AG09309 (cell line): ENCODE measurements at regions not wholly inside any gene's neighbourhood (a gene's known extent, or its start where the extent isn't known, plus 50 kb on each side); places are given as distances from the start of the nearest gene placed in this dataset.

Experiments
- DNase-seq: peaks from one replicate; pipeline ENCODE4 v3.0.0-alpha.2; 2010; ENCODE audit warnings: low read depth
- H3K4me3 ChIP-seq: 2 replicates; pipeline ENCODE4 v1.5.1; 2011; ENCODE audit warnings: mild to moderate bottlenecking, low read depth, low read length, moderate library complexity; ENCODE audit not compliant: control insufficient read depth
- CTCF ChIP-seq: IDR thresholded peaks from 2 replicates; pipeline ENCODE4 v1.5.1; 2011; ENCODE audit warnings: mild to moderate bottlenecking, low read depth, low read length, inconsistent platforms; ENCODE audit not compliant: insufficient read depth, control insufficient read depth; ENCODE audit errors: missing control alignments

- no peak for TF ChIP-seq CTCF
- no peak overlapping the region for H3K4me3 ChIP-seq
- no peak for DNase-seq
Observed at GRCh38 chr1:232725305-232726047, 79.7 kb upstream of the MAP10 start.

GRCh38 chr1:232726048-232726779 lies 79.0 kb upstream of the MAP10 start:
- peak; percentile 27 for DNase-seq
- H3K4me3 ChIP-seq: no peak overlapping the region
- TF ChIP-seq CTCF: no peak

GRCh38 chr1:232728507-232729263 lies 76.5 kb upstream of the MAP10 start:
- no peak overlapping the region for H3K4me3 ChIP-seq
- DNase-seq: peak; percentile 46
- no peak for TF ChIP-seq CTCF

- TF ChIP-seq CTCF: no peak
- DNase-seq: no peak
- no peak overlapping the region for H3K4me3 ChIP-seq
Observed at GRCh38 chr1:232732344-232732910, 72.8 kb upstream of the MAP10 start.

- H3K4me3 ChIP-seq: no peak overlapping the region
- no peak for DNase-seq
- TF ChIP-seq CTCF: no peak
Observed at GRCh38 chr1:232737917-232738316, 67.3 kb upstream of the MAP10 start.

- no peak for TF ChIP-seq CTCF
- DNase-seq: no peak
- no peak overlapping the region for H3K4me3 ChIP-seq
Observed at GRCh38 chr1:232743999-232744398, 61.2 kb upstream of the MAP10 start.
